HG03469 (cell line): ENCODE measurements at regions not wholly inside any gene's neighbourhood (a gene's known extent, or its start where the extent isn't known, plus 50 kb on each side); places are given as distances from the start of the nearest gene placed in this dataset.

Source experiments
- ATAC-seq: cut with Tn5 transposase; IDR thresholded peaks from one replicate; pipeline ENCODE4 v1.9.1; 2021; ENCODE audit warnings: mild to moderate bottlenecking, moderate library complexity, moderate number of reproducible peaks; ENCODE audit not compliant: unreplicated experiment

GRCh38 chr15:60093273-60094067, 89.4 kb downstream of the FOXB1 start:
- ATAC-seq: no peak

- no peak for ATAC-seq
Measured at GRCh38 chr15:60095711-60096110, 91.6 kb downstream of the FOXB1 start.

DNA sequence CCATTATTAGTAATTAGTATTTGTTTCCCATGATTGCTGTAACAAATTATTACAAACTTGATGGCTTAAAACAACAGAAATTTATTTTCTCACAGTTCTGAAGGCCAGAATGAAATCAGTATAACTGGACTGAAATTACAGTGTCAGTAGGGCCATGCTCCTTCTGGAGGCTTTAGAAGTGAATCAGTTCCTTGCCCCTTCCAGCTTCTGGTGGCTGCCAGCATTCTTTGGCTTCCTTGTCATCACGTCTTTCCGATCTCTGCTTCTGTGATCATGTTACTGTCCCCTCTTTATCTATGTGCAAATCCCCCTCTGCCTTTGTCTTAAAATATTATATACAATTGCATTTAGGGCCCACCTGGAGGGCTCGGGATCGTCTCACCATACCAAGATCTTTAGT, 92.0 kb downstream of the FOXB1 start:
- no peak for ATAC-seq

GRCh38 chr15:60101416-60101815, 97.3 kb downstream of the FOXB1 start:
- no peak for ATAC-seq

DNA sequence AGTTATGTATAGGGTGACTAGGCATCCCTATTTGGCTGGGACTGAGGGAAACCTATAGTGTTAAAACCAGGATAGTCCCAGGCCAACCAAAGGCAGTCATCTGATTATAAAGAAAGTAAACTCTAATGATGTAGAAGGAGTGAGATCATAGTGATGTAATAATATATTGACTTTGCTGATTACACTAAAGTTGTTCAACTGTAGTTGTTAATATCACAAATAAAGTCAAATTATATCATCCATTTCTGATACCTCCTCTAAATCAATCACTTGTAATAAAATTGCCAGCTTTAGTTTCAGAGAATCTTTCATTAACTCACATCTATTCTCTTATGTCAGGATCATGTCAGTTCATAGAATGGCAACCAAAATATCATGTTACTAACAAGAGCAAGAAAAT, 98.6 kb downstream of the FOXB1 start:
- no peak for ATAC-seq

DNA sequence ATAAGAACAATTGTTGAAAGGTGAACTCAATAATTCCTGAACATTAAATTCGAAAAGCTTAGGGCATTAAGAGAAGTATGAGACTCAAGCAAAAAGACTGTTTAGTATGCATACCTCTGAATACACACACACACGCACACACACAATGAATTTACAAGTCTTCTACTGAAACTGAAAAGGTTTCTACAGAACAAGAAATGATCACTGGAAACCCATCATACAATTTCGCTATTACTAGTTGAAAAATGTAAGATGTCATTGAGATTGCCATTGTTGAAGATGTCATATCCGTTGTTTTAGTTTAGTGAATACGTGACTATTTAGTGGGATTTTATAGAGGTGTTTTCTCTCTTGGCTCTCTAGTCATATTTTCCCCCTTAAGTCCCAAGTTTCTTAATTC, 106.8 kb downstream of the FOXB1 start:
- ATAC-seq: no peak

DNA sequence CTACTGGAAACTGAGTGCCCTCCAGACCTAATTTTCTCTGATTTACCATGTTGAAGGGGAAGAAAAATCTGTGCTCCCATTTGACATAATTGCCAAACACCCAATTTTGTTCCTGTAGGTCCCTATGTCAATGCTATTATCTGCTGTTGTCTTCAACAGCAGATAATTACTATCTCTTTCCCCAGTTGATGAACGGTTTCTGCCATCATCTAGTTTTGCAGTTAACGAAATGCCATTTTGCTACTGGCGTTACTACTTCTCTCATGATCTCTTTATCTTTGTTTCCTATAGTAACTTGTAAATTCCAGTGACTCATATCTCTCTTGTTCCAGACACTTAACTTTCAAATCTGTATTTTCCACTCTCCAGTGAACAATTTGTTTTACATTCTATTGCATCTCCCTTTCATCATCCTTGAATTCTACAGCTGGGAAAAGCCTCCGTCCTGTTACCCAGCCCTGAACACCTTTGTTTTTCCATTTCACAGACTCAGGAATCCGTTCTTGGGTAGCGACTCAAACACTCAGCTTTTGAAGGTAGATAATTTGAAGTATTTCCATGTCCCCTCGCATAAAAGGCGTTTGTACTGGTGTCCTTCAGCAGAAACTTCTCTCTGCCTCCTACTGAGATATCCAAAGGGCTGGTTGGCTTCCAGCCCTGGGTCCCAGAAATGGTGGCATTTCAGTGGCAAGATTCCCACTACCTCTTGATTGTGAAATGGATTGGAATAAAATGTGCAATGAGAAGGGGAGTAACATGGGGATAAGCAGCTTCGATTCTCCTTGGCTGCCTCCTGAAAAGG, 111.7 kb downstream of the FOXB1 start:
- ATAC-seq: no peak

DNA sequence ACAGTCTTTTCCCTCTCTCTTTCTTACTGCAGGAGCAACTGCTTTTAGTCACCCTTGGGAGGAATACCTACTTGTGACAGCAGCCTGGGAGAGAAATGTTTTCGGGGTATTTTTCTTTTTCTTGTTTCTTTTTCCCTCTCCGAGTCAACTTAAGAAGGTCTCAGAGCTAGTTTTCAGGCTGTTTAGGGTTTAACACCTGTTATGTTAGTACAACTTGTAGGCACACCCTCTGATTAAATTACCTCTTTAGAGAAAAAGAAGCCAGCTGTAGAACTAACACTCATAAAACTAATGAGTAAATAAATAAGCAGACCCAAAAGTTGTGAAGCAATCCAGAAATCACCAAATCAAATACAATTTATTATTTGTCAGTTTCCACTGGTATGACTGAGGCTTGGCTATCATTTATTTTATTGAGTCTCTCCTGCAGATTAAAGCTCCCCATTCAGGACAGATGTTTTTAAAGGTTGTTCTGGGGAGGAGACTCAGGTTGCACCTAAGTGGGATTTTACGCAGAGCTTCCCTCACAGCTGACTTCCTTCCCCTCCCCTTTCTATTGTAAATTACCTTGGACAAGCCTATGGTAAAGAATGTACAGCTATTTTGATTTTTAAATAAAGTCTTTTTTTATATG, 112.5 kb downstream of the FOXB1 start:
- ATAC-seq: no peak

DNA sequence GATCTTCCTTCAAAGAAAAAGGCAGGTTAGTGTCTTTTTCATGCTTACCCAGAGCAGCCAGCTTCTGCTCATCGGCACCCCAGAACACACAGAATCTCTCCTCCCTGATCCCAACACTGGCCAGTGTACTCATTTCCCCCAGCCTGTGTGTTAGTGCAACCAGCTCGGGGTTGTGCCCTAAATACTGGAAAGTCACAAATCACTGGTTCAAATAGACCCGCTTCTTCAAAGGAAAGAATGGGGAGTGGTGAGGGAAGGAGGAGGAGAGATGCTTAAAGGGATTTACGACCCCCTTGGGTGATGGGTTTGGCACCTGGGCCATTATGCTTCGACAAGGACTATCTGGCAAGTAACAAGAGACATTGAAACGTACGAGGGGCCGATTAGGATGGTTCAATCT, 114.0 kb downstream of the FOXB1 start:
- ATAC-seq: no peak

DNA sequence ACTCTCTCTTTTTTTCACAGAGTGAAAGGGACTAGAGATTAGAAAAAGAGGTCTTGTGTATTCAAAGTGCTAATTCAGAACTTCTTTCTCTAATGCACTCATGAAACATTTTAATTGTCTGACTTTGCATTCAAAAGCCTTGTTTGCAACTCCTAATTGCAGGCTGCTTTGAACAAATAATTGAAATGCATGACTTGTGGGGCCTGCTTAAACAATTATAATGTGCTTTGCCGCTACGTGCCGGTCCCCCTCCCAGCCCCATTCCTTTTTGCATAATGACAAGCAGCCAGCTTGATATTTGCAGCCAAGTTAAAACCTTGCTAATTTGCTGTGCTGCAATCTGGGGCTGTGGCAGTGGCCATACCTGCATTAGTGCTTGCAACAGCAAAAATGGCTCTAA, 114.5 kb downstream of the FOXB1 start:
- no peak for ATAC-seq

GRCh38 chr15:60119101-60119500, 115.0 kb downstream of the FOXB1 start:
- ATAC-seq: no peak

- ATAC-seq: no peak
Measured at GRCh38 chr15:60120100-60120499, 116.0 kb downstream of the FOXB1 start.

DNA sequence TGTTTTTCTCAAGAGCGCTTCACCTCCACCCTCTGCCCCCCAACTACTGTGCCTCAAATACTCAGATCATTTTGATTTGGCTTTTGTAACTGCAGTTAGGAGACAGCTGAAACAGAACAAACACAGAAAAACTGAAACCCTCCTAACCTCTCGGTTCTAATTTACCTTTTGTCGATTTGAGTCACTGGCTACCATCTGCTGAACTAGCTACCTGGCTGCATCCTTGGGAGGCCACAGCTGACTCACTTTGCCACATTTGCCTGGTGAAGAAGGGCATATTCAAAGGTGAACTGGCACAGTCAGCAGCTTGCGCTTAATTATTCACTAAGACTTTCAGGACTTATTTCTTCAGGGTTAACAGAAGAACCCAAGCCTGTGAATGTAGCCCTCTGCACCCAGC, 117.7 kb downstream of the FOXB1 start:
- no peak for ATAC-seq

DNA sequence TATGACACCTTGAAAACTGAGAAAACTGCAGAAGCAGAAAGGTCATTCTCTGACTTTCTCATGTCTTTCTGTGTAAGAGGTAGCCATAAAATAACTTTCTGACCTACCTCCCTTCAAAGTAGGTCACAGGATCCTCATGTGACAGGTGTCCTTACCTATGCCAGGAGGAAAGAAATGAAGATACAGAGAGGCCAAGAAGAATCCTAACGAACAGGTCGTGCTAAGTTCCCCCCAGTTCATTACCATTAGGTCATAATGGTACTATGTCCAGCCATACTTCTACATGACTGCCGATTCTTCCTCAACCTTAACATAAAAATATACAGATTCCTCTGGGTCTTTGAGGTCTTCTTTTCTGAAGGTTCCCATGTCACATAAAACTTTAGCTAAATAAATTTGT, 118.6 kb downstream of the FOXB1 start:
- no peak for ATAC-seq

- no peak for ATAC-seq
Measured at GRCh38 chr15:60124460-60125070, 120.5 kb downstream of the FOXB1 start.

DNA sequence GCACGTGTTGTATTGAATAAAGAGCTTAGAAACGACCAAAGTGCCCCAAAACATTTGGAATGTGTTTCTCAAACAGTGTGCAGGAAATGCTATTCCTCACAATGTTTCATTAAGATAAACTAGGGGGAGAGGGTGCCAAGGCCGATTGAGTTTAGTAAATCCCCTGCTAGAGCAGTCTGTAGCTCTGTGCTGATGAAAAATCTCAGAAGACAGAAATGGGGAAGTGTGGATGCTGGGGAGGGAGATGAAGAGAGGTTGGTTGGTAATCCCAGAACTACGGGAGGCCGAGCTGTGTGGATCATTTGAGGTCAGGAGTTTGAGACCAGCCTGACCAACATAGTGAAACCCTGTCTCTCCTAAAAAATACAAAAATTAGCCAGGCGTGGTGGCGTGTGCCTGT, 121.2 kb downstream of the FOXB1 start:
- no peak for ATAC-seq

DNA sequence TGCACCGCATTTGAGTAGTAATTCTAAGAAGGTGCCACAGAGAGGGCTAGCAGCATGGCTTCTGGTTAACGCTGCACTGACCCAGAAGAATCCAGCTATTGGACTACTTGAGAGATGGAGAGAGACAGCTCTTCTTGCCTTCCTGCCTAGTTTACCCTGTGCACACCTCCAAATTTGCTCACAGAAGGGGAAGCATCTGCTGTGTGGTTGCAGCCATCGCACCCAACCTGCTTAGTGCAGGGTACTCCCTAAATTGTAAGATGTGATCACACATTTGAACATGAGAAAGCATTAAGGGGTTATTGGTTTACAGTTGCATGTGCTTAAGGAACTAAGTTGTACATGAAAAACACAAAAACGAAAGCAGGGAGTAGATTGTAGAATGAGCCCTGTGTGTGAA, 122.1 kb downstream of the FOXB1 start:
- no peak for ATAC-seq

- ATAC-seq: no peak
Measured at GRCh38 chr15:60126661-60127060, 122.5 kb downstream of the FOXB1 start.

DNA sequence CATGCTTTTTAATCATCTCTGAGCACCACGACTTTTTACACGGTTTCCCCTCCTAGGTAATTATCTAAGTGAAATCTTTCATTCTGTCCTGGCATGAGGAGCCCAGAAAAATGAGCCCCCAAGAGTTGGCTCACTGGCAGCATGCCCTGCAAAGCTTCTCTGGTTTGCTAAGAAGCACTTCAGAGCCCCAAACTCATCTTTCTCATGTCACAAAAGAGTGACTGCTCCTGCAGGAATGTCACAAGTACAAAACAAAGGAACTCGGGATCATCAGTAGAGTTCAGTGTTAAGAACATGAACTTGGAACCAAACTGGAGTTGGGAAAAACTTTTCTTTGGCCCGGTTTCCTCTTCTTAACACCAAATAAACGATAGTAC, 123.9 kb downstream of the FOXB1 start:
- ATAC-seq: no peak

DNA sequence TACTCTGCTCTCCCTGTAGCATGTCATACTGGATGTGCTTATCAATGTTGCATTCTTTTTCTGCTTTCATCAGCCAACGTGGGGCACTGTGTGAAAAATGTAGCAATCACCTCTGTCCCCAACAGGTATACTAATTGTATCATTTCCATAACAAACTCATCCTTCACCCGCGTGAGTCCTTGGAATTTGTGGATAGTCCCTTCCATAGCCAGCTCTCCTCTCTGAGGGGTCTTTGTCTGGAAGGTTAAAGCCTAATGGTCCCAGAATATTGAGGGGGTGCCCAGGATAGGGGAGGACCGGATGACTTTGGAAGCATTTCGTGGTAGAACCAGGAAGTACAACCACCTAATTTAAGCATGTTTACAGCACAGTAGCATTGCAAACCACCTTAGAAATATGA, 124.6 kb downstream of the FOXB1 start:
- ATAC-seq: no peak

DNA sequence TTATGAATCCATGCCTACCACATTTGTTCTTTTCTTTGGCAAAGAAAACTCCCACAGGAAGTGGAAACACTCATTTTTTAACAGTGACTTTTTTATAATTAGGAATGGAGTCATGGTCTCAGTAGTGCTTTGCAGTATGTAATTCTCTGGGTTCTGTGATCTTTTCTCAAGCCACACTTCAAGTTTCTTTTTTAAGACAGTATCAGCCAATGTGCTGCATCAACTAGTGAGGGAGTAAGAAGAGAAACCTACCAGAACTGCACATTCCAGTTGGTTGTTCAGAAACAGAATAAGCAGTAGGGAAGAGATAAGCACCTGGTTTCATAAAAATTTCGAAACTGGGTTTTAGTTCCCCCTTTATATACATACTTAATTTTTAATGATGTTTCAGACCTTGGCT, 126.3 kb downstream of the FOXB1 start:
- no peak for ATAC-seq

DNA sequence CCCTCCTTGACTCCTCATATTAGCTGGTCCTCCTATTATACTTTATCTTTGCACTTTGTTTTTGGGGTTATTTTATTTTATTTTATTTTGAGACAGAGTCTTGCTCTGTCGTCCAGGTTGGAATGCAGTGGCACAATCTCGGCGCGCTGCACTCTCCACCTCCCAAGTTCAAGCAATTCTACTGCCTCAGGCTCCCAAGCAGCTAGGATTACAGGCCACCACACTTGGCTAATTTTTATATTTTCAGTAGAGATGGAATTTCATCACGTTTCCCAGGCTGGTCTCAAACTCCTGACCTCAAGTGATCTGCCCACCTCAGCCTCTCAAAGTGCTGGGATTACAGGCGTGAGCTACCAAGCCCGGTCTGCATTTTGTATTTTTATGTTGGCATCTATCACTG, 126.7 kb downstream of the FOXB1 start:
- no peak for ATAC-seq
